GM19023 (cell line): ENCODE measurements at regions not wholly inside any gene's neighbourhood (a gene's known extent, or its start where the extent isn't known, plus 50 kb on each side); places are given as distances from the start of the nearest gene placed in this dataset.
"Not testable (repeated sequence)": the region's sequence is repeated elsewhere in the genome, so short reads cannot be mapped to it uniquely, and the experiment has no call there.

Source experiments
- ATAC-seq: cut with Tn5 transposase; IDR thresholded peaks from one replicate; pipeline ENCODE4 v1.9.1; 2021; ENCODE audit warnings: mild to moderate bottlenecking, moderate library complexity; ENCODE audit not compliant: unreplicated experiment

GRCh38 chr6:128600397-128600951 lies 80.1 kb upstream of the PTPRK start:
- ATAC-seq, result peak; percentile 56

- no peak for ATAC-seq
Measured at GRCh38 chr6:128599036-128599435, 78.6 kb upstream of the PTPRK start.

GRCh38 chr6:128598571-128598970 lies 78.2 kb upstream of the PTPRK start:
- ATAC-seq, result no peak

- ATAC-seq, result no peak
Measured at GRCh38 chr6:128597956-128598355, 77.6 kb upstream of the PTPRK start.

DNA sequence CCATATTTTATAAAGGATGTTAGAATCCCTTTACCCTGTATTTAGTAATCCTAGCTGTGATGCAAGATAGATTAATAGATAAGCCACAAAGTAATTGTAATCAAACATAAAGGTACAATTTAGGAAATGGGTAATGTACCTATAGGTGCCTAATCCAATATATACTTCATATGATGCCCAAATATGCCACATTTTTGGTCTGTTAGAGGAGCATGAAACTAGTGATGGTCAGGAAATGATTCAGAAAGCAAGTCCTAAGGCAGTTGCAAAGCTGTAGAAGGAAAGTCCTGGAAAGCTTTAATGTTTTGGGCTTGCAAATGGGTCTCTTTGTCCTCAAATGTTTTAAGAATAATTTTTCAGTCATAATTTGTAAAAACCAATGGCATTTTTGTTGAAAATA lies 76.6 kb upstream of the PTPRK start:
- no peak for ATAC-seq

DNA sequence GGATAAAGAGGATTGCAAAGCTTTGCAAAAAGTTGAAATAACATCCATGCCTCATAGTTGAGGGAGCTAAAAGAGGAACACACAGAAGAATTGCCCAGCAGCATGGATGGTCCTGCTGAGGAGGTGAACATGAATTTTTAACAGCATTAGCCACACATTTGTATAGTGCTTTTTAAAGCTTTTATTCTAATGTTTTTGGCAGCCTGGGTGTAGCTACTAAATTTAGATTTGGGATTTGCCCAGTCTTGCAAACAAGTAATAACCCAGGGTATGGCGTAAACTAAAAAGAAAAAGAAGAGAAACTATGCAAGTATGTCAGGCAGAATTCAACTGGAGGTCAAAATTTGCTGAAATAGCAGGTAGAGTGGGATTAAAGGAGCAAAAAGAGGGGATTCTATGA lies 75.1 kb upstream of the PTPRK start:
- ATAC-seq, result no peak

DNA sequence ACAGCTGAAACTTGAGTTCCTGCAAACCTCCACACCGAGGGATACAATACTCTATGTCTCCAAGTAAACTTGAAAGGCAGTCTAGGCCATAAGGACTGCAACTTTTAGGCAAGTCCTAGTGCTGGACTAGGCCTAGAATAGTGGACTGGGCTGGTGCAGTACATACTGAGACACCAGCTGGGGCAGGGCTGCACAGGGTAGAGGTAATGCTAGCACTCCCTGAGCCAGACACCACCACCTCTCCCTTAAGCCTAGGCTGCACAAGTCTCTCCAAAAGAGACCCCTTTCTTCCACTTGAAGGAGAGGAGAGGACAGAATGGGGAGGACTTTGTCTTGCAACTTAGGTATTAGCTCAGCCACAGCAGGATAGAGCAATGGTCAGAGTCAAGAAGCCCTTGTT lies 65.7 kb upstream of the PTPRK start:
- no peak for ATAC-seq

DNA sequence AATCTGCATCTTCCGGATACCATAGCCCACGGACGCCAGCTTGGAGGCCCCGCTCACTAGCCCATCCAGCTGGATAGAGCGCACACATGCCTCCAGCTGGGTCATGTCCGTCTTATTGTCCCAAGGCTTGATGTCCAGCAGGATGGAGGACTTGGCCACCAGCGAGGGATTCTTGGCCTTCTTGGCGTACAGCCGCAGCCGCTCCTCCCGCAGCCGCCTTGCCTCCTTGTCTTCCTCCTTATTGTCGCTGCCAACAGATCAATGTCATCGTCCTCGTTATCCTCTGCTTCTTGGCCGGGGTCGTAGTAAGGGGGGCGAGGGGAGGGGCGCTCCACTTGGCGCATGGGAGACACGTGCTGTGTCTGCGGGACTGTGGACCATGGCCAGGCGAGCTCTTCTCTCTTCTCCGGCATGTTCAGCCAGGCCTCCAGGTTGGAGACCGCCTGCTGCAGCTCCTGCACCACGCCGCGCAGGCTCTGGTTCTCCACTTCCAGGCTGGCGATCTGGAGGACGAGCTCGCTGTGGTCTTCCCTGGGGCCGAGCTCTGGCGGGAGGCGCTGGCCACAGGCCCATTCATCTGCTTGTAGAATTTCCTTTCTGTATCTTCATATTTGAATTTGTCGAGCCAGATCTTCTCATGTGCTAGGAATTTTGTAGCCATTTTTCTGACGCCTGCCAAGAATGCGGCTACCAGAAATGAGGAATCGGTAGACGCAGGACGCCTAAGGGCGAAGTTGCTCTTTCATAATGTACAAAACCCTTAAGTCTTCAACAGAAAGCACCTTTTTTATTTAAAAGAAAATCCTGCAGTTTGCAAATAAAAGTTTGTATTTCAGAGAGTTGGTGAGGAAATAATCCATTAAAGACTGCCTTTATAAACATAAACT lies 60.1 kb upstream of the PTPRK start:
- no peak for ATAC-seq

GRCh38 chr6:128575254-128575653 lies 54.9 kb upstream of the PTPRK start:
- not testable (repeated sequence) for ATAC-seq

DNA sequence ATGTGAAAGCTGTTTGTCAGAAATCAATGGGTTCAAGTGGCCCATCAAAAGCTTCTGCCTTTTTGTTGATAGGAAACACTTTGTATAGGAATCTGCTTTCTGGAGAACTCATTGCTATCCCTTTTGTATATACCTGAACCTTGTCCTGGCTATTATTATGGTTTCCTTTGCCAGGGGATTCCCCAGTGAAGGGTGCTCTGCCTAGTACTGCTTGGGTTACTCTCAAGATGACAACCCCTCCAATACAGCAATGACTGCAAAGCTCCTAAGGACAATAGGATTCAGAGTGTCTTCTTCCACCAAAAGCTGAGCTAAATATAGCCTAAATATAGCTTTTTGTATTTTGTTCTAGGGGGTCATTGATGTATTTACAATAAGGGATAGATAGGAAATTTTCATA lies 54.0 kb upstream of the PTPRK start:
- ATAC-seq, result no peak

GRCh38 chr6:128573036-128573435 lies 52.6 kb upstream of the PTPRK start:
- no peak for ATAC-seq

DNA sequence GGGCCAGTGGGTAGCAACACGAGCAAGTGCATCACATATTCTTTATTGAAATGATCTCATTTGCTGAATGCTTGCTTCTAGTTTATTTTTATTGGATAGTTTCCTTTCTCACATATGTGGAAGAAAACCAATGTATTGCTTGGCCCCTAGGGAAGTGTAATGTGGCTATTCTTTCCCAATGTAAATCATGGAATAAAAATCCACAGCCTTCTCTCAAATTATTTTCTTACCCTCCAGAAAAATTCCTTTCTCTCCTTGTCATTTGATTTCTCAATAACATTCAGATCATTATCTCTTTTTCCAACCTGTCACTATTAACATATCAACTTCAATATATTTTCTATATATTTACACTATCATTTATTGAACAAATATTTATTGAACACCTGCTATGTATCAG lies 51.9 kb upstream of the PTPRK start:
- ATAC-seq, result no peak

DNA sequence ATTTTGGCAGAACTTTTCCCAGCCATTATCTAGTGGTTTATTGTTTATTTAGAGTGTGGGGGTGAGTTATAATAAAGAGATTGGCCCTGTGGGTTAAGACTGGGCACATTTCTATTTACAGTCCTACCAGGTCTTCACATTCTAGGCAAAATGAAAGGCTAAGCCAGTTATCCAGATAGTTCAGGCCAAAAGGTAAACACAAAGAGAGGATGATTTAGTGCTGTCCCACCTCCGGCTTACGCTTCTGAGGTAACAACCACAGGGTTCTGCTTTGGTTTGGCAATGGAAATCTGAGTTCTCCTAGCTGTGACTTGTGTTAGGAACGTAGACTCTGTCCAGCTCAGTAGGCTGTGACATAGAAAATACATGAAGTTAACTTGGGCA lies 50.3 kb upstream of the PTPRK start:
- ATAC-seq, result no peak

DNA sequence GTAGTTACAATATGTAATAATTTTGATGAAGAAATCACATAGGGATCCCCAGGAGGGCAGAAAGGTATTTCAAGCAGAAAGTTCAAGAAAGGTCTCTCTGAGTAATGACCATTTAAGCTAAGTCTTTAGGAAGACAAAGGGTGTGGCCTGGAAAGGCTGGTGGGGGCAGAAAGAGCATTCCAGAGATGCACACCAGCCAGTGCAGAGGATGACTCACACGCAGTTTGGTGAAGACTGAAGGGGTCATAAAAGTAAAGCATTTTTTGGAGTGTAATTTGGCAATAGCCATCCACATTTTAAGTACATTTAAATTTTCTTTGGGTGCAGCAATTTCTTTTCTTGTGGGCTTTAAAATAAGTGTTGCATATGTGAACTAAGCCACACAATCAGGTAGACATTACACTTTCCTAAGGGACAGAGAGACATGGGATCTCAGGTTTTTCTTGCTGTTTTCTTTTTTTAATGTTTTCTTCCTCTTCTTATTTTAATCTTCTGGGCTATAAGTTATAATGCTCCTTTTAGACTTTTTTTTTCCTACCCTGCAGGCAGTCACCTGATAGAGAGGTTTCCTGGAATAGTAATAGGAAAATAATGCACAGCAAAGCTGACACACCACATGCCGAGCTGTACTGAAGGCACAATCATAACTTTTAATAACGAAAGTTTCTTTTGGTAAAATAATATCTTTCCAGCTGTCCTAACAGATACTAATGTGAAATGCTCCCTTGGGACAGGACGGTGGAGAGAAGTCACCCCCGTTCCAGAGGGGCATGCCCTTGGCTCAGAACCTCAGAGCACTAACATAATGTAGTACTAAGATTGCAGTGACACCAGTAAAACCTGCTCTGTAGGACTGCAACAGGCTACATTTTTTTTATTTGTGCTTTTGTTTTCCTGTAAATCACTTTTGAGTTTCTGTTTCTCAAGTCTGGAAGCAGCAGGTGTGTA lies 49.6 kb upstream of the PTPRK start:
- no peak for ATAC-seq
